ENCODE measurements at regions not wholly inside any gene's neighbourhood (a gene's known extent, or its start where the extent isn't known, plus 50 kb on each side); places are given as distances from the start of the nearest gene placed in this dataset.

GRCh38 chr17:77898521-77899434 is 59.7 kb upstream of the TNRC6C start:
- DNase-seq (ENCODE audit: low read depth in 2 of 2): no peak

- no peak for DNase-seq (ENCODE audit: low read depth in 2 of 2)
Measured at GRCh38 chr17:77899498-77899897, 59.0 kb upstream of the TNRC6C start.

GRCh38 chr17:77901481-77901880 is 57.0 kb upstream of the TNRC6C start:
- DNase-seq (ENCODE audit: low read depth in 2 of 2): no peak

- DNase-seq (ENCODE audit: low read depth in 2 of 2): no peak
Measured at GRCh38 chr17:77905266-77905665, 53.2 kb upstream of the TNRC6C start.

- DNase-seq (ENCODE audit: low read depth in 2 of 2): no peak
Measured at GRCh38 chr17:77905766-77906165, 52.7 kb upstream of the TNRC6C start.

- no peak for DNase-seq (ENCODE audit: low read depth in 2 of 2)
Measured at GRCh38 chr17:77906377-77906871, 52.1 kb upstream of the TNRC6C start.

GRCh38 chr17:77907497-77908461 is 50.7 kb upstream of the TNRC6C start:
- DNase-seq (ENCODE audit: low read depth in 2 of 2): no peak

GRCh38 chr17:77908501-77908900 is 50.0 kb upstream of the TNRC6C start:
- no peak for DNase-seq (ENCODE audit: low read depth in 2 of 2)

All from fibroblast of skin of left quadriceps (primary cell).